Stimulated activated CD8-positive, alpha-beta memory T cell treated with anti-CD3 and anti-CD28 coated beads, Interleukin-15, amount 100 ng/mL, for 48 hours (primary cell): ENCODE measurements at regions not wholly inside any gene's neighbourhood (a gene's known extent, or its start where the extent isn't known, plus 50 kb on each side); places are given as distances from the start of the nearest gene placed in this dataset.

Source experiments
- DNase-seq, 2 donors: peaks; one replicate each; pipeline ENCODE4 v3.0.0-alpha.2; 2020; ENCODE audit warnings: low read depth in 2 of 2

- DNase-seq = no peak
Observed at GRCh38 chr7:79872176-79872575, 262.5 kb upstream of the GNAI1 start.

- no peak for DNase-seq
Observed at GRCh38 chr7:79868010-79868409, 266.6 kb upstream of the GNAI1 start.

GRCh38 chr7:79862447-79863210 is 272.0 kb upstream of the GNAI1 start:
- DNase-seq = no peak

GRCh38 chr7:79855172-79855571 is 279.5 kb upstream of the GNAI1 start:
- no peak for DNase-seq

GRCh38 chr7:79854621-79855020 is 280.0 kb upstream of the GNAI1 start:
- DNase-seq = no peak

GRCh38 chr7:79837915-79838314 is 296.7 kb upstream of the GNAI1 start:
- DNase-seq = no peak

GRCh38 chr7:79833616-79834015 is 301.0 kb upstream of the GNAI1 start:
- no peak for DNase-seq

- DNase-seq = no peak
Observed at GRCh38 chr7:79828866-79829265, 305.8 kb upstream of the GNAI1 start.

- no peak for DNase-seq
Observed at GRCh38 chr7:79823246-79823951, 311.2 kb upstream of the GNAI1 start.

GRCh38 chr7:79822620-79823240 is 311.9 kb upstream of the GNAI1 start:
- no peak for DNase-seq

- DNase-seq = no peak
Observed at GRCh38 chr7:79820387-79820786, 314.2 kb upstream of the GNAI1 start.

- no peak for DNase-seq
Observed at GRCh38 chr7:79810916-79811315, 323.7 kb upstream of the GNAI1 start.

GRCh38 chr7:79806161-79806734 is 328.4 kb upstream of the GNAI1 start:
- no peak for DNase-seq

GRCh38 chr7:79790656-79791262 is 337.3 kb upstream of the MAGI2 start:
- DNase-seq = no peak

- no peak for DNase-seq
Observed at GRCh38 chr7:79789584-79790345, 336.3 kb upstream of the MAGI2 start.

- no peak for DNase-seq
Observed at GRCh38 chr7:79787623-79788022, 334.2 kb upstream of the MAGI2 start.

GRCh38 chr7:79787096-79787495 is 333.6 kb upstream of the MAGI2 start:
- no peak for DNase-seq

- no peak for DNase-seq
Observed at GRCh38 chr7:79786187-79786586, 332.7 kb upstream of the MAGI2 start.

- DNase-seq = no peak
Observed at GRCh38 chr7:79785556-79785955, 332.1 kb upstream of the MAGI2 start.

GRCh38 chr7:79782906-79783305 is 329.4 kb upstream of the MAGI2 start:
- DNase-seq = no peak

- DNase-seq = no peak
Observed at GRCh38 chr7:79782256-79782655, 328.8 kb upstream of the MAGI2 start.
